HepG2 (cell line): ENCODE measurements at regions not wholly inside any gene's neighbourhood (a gene's known extent, or its start where the extent isn't known, plus 50 kb on each side); places are given as distances from the start of the nearest gene placed in this dataset.

ENCODE experiments used
- ATAC-seq: fragments of 200-7000 bp; cut with Tn5 transposase; 3 replicates; pipeline ENCODE4 v1.9.1; 2020; ENCODE audit warnings: mild to moderate bottlenecking, moderate library complexity
- BruUV-seq: library from RNA; stranded (reverse); fragments of 400-500 nt; replicated peaks from 2 replicates; lab custom pipeline; 2021; lab: Mats Ljungman, UMichigan
- CTCF ChIA-PET: fragments of 300-600 bp; formaldehyde crosslinking; extraction: SDS; loops from one replicate; lab custom pipeline; 2021; ENCODE audit warnings: low total read pairs, inconsistent platforms, low intra/inter-chr PET ratio; lab: Yijun Ruan, JAX
- POLR2A ChIA-PET: fragments of 350-600 bp; sonication (Branson Sonifier 250); formaldehyde crosslinking; loops from one replicate; lab custom pipeline; 2020; ENCODE audit warnings: antibody characterized with exemption, inconsistent platforms; lab: Yijun Ruan, JAX
- DNase-seq: peaks from one replicate; pipeline ENCODE4 v3.0.0-alpha.2; 2015; ENCODE audit warnings: low spot score
- FAIRE-seq: peaks from 3 replicates; lab custom pipeline; 2011; peaks lifted over from hg19 to GRCh38; lab: Jason Lieb, UNC
- H2AFZ ChIP-seq: one replicate; pipeline ENCODE4 v1.6.1; 2011; ENCODE audit warnings: low read length, inconsistent platforms
- H3K27ac ChIP-seq: fragments of 300-600 bp; 3 replicates; pipeline ENCODE4 v1.8.0; 2011; ENCODE audit warnings: mixed run types, mild to moderate bottlenecking, mixed read lengths, low read length, inconsistent platforms; ENCODE audit not compliant: insufficient read depth; ENCODE audit errors: extremely low read length
- H3K27me3 ChIP-seq, 2 experiments: fragments of 200-600 bp in 1 of 2; 2 replicates in 1 of 2; 3 replicates in 1 of 2; pipeline versions ENCODE4 v1.6.0 to v1.8.0; 2011; ENCODE audit warnings: low read length in 2 of 2, mild to moderate bottlenecking in 2 of 2, moderate library complexity in 2 of 2, inconsistent platforms in 1 of 2; ENCODE audit not compliant: insufficient read depth in 2 of 2, control insufficient read depth in 1 of 2
- H3K36me3 ChIP-seq, 2 experiments: fragments of 200-600 bp in 1 of 2; replicated peaks in 1 of 2; 2 replicates in 1 of 2; 3 replicates in 1 of 2; pipeline versions ENCODE4 v1.5.1 to v1.8.0; 2011; ENCODE audit warnings: low read length in 2 of 2, inconsistent platforms in 1 of 2; ENCODE audit not compliant: insufficient read depth in 2 of 2, control insufficient read depth in 1 of 2
- H3K4me1 ChIP-seq: 2 replicates; pipeline ENCODE4 v1.5.1; 2012; ENCODE audit warnings: low read length, inconsistent platforms; ENCODE audit not compliant: insufficient read depth
- H3K4me2 ChIP-seq: 2 replicates; pipeline ENCODE4 v1.6.0; 2011; ENCODE audit warnings: low read depth, low read length, inconsistent platforms
- H3K4me3 ChIP-seq, 3 experiments: fragments of 200-600 bp in 1 of 3; sonication (generic), shearing (Covaris generic) in 1 of 3; replicated peaks in 1 of 3; 2 replicates each; pipeline ENCODE4 v1.5.1; 2011 to 2016; ENCODE audit warnings: low read length in 3 of 3, inconsistent platforms in 2 of 3, low read depth in 2 of 3, mild to moderate bottlenecking in 2 of 3, control low read depth in 1 of 3, mixed read lengths in 1 of 3; ENCODE audit not compliant: insufficient read depth in 1 of 3
- H3K79me2 ChIP-seq: one replicate; pipeline ENCODE4 v1.6.1; 2011; ENCODE audit warnings: low read length, inconsistent platforms; ENCODE audit not compliant: insufficient read depth
- H3K9ac ChIP-seq: 2 replicates; pipeline ENCODE4 v1.6.0; 2011; ENCODE audit warnings: mild to moderate bottlenecking, low read depth, low read length, inconsistent platforms; ENCODE audit not compliant: insufficient read depth
- H3K9me3 ChIP-seq: 2 replicates; pipeline ENCODE4 v1.5.1; 2012; ENCODE audit warnings: mild to moderate bottlenecking, low read length
- H4K20me1 ChIP-seq: 2 replicates; pipeline ENCODE4 v1.6.0; 2011; ENCODE audit warnings: inconsistent platforms, mild to moderate bottlenecking, low read length, moderate library complexity; ENCODE audit not compliant: insufficient read depth
- ISL2 ChIP-seq: sonication (generic); formaldehyde crosslinking; IDR thresholded peaks from 2 replicates; pipeline ENCODE4 v1.5.0; 2020; ENCODE audit warnings: missing genetic modification reagents
- MEIS1 ChIP-seq: sonication (generic); formaldehyde crosslinking; IDR thresholded peaks from 2 replicates; pipeline ENCODE4 v1.9.0; 2021; ENCODE audit warnings: mild to moderate bottlenecking, missing genetic modification reagents, moderate library complexity, borderline replicate concordance
- PHF5A ChIP-seq: IDR thresholded peaks from one replicate; pipeline ENCODE4 v1.6.1; 2018; ENCODE audit warnings: low read depth, missing genetic modification reagents; ENCODE audit not compliant: unreplicated experiment
- ZNF772 ChIP-seq: sonication (generic); formaldehyde crosslinking; IDR thresholded peaks from 2 replicates; pipeline ENCODE4 v1.5.0; 2020; ENCODE audit warnings: mild to moderate bottlenecking, missing genetic modification reagents
- WGBS: methylation state at CpG from one replicate; pipeline ENCODE4 v1.1.6; 2017; ENCODE audit warnings: low lambda C conversion rate; 5-methylcytosine and 5-hydroxymethylcytosine counted together
- in situ Hi-C: cut with HindIII; loops from 2 replicates; pipeline ENCODE4 v1.10.0; 2017; ENCODE audit warnings: low pct_unique_long_range_greater_than_20kb; ENCODE audit not compliant: extremely low pct_ligation_motif_present
- intact Hi-C: fragments of 100-400 bp; cut with micrococcal nuclease; formaldehyde crosslinking; loops from one replicate; pipeline ENCODE4 v1.10.0; 2022; ENCODE audit not compliant: unreplicated experiment
- TF ChIP-seq, protein P1 (sequence below), 2 experiments: sonication (generic) in 1 of 2; formaldehyde crosslinking in 1 of 2; IDR thresholded peaks; 2 replicates each; pipeline versions ENCODE4 v1.4.0 to v1.6.1; 2016 to 2020; ENCODE audit warnings: borderline replicate concordance in 1 of 2, low read depth in 1 of 2, mild to moderate bottlenecking in 1 of 2, missing genetic modification reagents in 1 of 2

DNA sequence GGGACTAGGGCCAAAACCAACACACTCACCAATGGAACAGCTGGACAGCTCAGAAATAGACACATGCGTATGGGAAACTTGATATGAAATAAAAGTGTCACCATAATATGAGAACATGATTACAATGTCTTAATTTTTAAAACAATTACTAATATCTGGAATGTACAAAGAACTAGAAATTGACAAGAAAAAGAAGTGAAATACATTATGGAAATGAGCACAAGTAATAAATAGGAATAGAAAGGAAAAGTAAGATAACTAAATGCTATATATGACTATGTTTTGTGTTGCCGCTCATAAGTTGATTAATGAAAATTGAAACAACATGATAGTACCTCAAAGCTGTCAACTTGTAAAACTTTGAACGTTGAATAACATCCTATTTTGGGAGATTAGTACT lies 801.1 kb downstream of the SLITRK5 start:
- TF ChIP-seq, protein P1, sequence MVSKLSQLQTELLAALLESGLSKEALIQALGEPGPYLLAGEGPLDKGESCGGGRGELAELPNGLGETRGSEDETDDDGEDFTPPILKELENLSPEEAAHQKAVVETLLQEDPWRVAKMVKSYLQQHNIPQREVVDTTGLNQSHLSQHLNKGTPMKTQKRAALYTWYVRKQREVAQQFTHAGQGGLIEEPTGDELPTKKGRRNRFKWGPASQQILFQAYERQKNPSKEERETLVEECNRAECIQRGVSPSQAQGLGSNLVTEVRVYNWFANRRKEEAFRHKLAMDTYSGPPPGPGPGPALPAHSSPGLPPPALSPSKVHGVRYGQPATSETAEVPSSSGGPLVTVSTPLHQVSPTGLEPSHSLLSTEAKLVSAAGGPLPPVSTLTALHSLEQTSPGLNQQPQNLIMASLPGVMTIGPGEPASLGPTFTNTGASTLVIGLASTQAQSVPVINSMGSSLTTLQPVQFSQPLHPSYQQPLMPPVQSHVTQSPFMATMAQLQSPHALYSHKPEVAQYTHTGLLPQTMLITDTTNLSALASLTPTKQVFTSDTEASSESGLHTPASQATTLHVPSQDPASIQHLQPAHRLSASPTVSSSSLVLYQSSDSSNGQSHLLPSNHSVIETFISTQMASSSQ (IDR thresholded peaks at IDR 0.05; ENCODE audit: low read depth) = no peak
- TF ChIP-seq, protein P1 (CRISPR knock-in tag; IDR thresholded peaks at IDR 0.05; ENCODE audit: borderline replicate concordance) = no peak
- no peak for TF ChIP-seq ISL2 (CRISPR knock-in tag)
- TF ChIP-seq ZNF772 (CRISPR knock-in tag) = no peak
- TF ChIP-seq PHF5A (CRISPR knock-in tag) = no peak
- TF ChIP-seq MEIS1 (CRISPR knock-in tag) = no peak
- TF ChIP-seq, all 625 proteins: peak for 0
- DNase-seq (no peak), ATAC-seq (no peak), FAIRE-seq (no peak)
- Histone ChIP-seq H3K9me3 (peaks cover 15% of the 10 kb centered on the region; the same call in 1 of the 2 replicates), H3K4me2 (no peak overlapping the region), H3K27me3 (no peaks in the 10 kb centered on the region), H3K9ac (no peak overlapping the region), H3K36me3 (no peaks in the 10 kb centered on the region), H2AFZ (no peak overlapping the region), H3K79me2 (no peaks in the 10 kb centered on the region), H3K4me1 (no peaks in the 10 kb centered on the region), H4K20me1 (no peaks in the 10 kb centered on the region), H3K4me3 (no peak overlapping the region), H3K27ac (no peak overlapping the region)
- 35% methylated on average over 3 of the region's 3 CpGs for WGBS
- in situ Hi-C loops (no loop called here), intact Hi-C loops (no loop called here)
- no TSS peak for BruUV-seq
- CTCF ChIA-PET = no interaction called here
- POLR2A ChIA-PET = no interaction called here
